ENCODE measurements at regions not wholly inside any gene's neighbourhood (a gene's known extent, or its start where the extent isn't known, plus 50 kb on each side); places are given as distances from the start of the nearest gene placed in this dataset.
"Not testable (repeated sequence)": the region's sequence is repeated elsewhere in the genome, so short reads cannot be mapped to it uniquely, and the experiment has no call there.

DNA sequence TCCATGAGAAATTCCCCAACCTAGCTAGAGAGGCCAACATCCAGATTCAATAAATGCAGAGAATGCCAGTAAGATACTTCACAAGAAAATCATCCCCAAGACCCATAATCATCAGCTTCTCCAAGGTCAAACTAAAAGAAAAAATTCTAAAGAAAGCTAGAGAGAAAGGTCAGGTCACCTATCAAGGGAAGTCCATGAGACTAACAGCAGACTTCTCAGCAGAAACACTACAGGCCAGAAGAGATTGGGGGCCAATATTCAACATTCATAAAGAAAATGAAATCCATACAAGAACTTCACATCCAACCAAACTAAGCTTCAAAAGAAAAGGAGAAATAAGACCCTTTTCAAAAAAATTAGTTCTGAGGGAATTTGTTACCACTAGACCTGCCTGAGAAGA is 118.8 kb upstream of the ANXA10 start:
- no peak for FAIRE-seq
- no peak for DNase-seq (ENCODE audit: insufficient read length, low spot score)
- TF ChIP-seq PAX5 (IDR thresholded peaks at IDR 0.05; ENCODE audit: insufficient read depth, low read length, severe bottlenecking) = no peak
- no peak for TF ChIP-seq POLR2A (IDR thresholded peaks at IDR 0.05; ENCODE audit: low read depth, low read length)
- TF ChIP-seq POLR2AphosphoS5 (IDR thresholded peaks at IDR 0.05; ENCODE audit: low read depth, low read length) = no peak
- TF ChIP-seq POU2F2 (IDR thresholded peaks at IDR 0.05; ENCODE audit: low read depth, low read length) = no peak
- TF ChIP-seq SPI1 (IDR thresholded peaks at IDR 0.05; ENCODE audit: low read depth, low read length) = no peak
- no peak for TF ChIP-seq TAF1 (IDR thresholded peaks at IDR 0.05; ENCODE audit: low read depth, low read length)

DNA sequence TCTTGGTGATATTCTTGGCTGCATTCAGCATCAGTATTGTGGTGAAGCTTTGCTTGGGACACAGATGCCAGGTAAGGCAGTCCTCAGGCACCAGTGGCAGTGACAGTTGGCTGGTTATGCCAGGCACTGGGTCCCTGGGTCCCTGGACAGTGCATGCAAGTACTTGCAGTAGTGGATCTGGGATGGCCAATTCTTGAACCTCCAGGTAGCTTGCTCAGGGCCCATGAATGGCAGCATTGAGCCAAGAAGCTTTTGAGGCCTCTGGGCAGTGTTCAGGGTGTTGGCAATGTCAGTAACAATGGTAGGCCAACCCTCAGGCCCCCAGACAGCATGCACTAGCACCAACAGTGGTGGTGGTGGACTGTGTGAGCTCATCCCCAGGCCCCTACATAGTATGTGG is 106.8 kb upstream of the ANXA10 start:
- FAIRE-seq (no peak), DNase-seq (ENCODE audit: insufficient read length, low spot score) (no peak)
- TF ChIP-seq POU2F2 (IDR thresholded peaks at IDR 0.05; ENCODE audit: low read depth, low read length) (no peak), POLR2A (IDR thresholded peaks at IDR 0.05; ENCODE audit: low read depth, low read length) (no peak), PAX5 (IDR thresholded peaks at IDR 0.05; ENCODE audit: insufficient read depth, low read length, severe bottlenecking) (no peak), TAF1 (IDR thresholded peaks at IDR 0.05; ENCODE audit: low read depth, low read length) (no peak), SPI1 (IDR thresholded peaks at IDR 0.05; ENCODE audit: low read depth, low read length) (no peak), POLR2AphosphoS5 (IDR thresholded peaks at IDR 0.05; ENCODE audit: low read depth, low read length) (no peak)

DNA sequence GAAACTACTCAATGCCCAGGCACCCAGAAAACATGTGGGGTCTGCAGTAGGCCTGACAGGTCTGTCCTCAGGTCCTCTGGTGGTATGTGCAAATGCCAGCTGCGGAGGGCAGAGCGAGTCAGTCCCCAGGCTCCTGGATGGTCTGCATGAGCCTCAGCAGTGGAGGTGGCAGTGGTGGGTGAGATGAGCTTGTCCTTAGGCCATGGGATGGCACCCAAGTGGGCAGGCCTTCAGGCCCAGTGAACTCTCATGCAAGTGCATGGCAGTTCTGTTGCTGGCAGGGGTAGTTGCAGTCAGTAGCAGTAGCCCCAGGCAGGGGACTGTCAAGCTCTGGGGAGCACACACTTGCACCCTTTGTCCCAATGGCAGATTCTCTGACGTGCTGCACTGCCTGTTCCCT is 106.3 kb upstream of the ANXA10 start:
- FAIRE-seq (no peak), DNase-seq (ENCODE audit: insufficient read length, low spot score) (no peak)
- TF ChIP-seq POLR2A (IDR thresholded peaks at IDR 0.05; ENCODE audit: low read depth, low read length) (no peak), SPI1 (IDR thresholded peaks at IDR 0.05; ENCODE audit: low read depth, low read length) (no peak), PAX5 (IDR thresholded peaks at IDR 0.05; ENCODE audit: insufficient read depth, low read length, severe bottlenecking) (no peak), POLR2AphosphoS5 (IDR thresholded peaks at IDR 0.05; ENCODE audit: low read depth, low read length) (no peak), TAF1 (IDR thresholded peaks at IDR 0.05; ENCODE audit: low read depth, low read length) (no peak), POU2F2 (IDR thresholded peaks at IDR 0.05; ENCODE audit: low read depth, low read length) (no peak)

DNA sequence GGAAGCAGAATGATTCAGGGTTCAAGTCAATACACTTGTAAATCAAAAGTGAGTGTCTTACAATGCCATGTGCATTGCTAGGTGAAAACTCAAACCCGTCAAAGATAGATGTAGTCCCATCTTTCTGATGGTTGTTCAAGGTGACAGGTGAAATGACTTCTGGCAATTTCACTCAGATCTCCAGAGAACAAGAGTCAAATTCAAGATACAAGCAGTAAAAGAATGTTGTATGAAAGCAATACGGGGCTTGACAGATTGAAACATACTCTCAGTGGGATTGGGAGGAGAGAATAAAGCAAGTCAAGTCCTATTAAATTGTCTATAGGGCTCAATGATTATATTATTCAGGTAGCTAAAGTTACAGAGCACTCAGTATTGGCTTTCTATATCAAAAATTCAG is 105.1 kb upstream of the ANXA10 start:
- FAIRE-seq (no peak), DNase-seq (ENCODE audit: insufficient read length, low spot score) (no peak)
- TF ChIP-seq PAX5 (IDR thresholded peaks at IDR 0.05; ENCODE audit: insufficient read depth, low read length, severe bottlenecking) = no peak
- TF ChIP-seq SPI1 (IDR thresholded peaks at IDR 0.05; ENCODE audit: low read depth, low read length) = no peak
- no peak for TF ChIP-seq POU2F2 (IDR thresholded peaks at IDR 0.05; ENCODE audit: low read depth, low read length)
- TF ChIP-seq POLR2AphosphoS5 (IDR thresholded peaks at IDR 0.05; ENCODE audit: low read depth, low read length) = no peak
- no peak for TF ChIP-seq POLR2A (IDR thresholded peaks at IDR 0.05; ENCODE audit: low read depth, low read length)
- no peak for TF ChIP-seq TAF1 (IDR thresholded peaks at IDR 0.05; ENCODE audit: low read depth, low read length)

DNA sequence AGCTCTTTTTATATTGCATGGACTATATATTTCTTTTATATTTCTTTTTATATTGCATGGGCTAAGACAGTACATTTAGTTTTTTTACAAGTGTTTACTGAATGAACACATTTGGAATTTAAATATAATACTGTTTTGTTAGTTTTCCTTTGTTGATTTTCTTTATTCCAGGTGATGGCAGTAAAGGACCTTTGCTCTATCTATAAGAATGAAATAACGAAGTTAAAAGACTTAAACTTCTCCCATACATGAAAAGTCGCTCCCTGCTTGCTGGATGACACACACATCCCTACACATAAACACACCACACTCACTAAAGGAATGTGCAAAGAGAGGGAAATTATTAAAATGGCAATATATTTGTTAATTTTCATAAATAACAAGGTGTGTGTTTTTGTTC is 102.5 kb upstream of the ANXA10 start:
- FAIRE-seq (no peak), DNase-seq (ENCODE audit: insufficient read length, low spot score) (no peak)
- TF ChIP-seq POLR2AphosphoS5 (IDR thresholded peaks at IDR 0.05; ENCODE audit: low read depth, low read length) (no peak), SPI1 (IDR thresholded peaks at IDR 0.05; ENCODE audit: low read depth, low read length) (no peak), POU2F2 (IDR thresholded peaks at IDR 0.05; ENCODE audit: low read depth, low read length) (no peak), TAF1 (IDR thresholded peaks at IDR 0.05; ENCODE audit: low read depth, low read length) (no peak), POLR2A (IDR thresholded peaks at IDR 0.05; ENCODE audit: low read depth, low read length) (no peak), PAX5 (IDR thresholded peaks at IDR 0.05; ENCODE audit: insufficient read depth, low read length, severe bottlenecking) (no peak)

DNA sequence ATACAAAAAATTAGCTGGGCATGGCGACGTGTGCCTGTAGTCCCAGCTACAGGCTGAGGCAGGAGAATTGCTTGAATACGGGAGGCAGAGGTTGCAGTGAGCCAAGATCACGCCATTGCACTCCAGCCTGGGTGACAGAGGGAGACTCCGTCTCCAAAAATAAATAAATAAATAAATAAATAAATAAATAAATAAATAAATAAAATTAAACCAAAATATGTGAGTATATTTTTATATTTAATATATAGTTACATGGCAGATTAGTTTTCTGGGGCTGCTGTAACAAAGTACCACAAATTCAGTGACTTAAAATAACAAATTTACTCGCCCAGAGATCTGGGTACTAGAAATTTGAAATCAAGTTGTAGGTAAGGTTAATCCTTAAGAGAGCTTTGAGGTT is 84.2 kb upstream of the ANXA10 start:
- not testable (repeated sequence) for DNase-seq (ENCODE audit: insufficient read length, low spot score); FAIRE-seq

DNA sequence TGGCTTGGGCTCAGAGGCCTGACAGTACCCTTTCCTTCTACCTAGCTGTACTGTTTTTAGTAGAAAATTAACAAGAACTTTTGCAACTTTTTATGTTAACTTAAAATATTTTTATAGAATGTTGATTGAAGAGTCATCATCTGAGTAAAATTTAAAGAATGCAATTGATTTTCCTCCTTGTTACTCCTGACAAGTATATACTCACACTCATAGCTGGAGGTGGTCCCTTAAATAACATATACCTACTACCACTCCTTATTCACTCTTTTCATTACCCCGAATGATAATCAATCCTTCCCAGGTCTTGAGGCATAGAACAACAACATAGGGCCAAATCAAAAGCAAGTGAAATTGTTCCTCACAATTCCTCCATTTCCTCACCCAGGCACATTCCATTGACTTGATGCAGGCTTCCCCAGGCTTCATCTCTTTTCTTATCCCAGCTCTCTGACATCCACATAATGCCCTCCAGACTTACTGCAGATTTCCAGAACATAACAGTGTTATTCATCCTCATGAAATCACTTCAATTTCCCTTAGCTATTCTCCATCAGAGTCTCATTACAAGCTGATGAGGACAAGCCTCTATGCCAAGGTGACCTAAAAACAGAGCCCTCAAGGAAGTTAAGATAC is 73.2 kb upstream of the ANXA10 start:
- no peak for FAIRE-seq
- TF ChIP-seq PAX5 (IDR thresholded peaks at IDR 0.05; ENCODE audit: insufficient read depth, low read length, severe bottlenecking) (no peak), SPI1 (IDR thresholded peaks at IDR 0.05; ENCODE audit: low read depth, low read length) (no peak), TAF1 (IDR thresholded peaks at IDR 0.05; ENCODE audit: low read depth, low read length) (no peak), POU2F2 (IDR thresholded peaks at IDR 0.05; ENCODE audit: low read depth, low read length) (no peak), POLR2A (IDR thresholded peaks at IDR 0.05; ENCODE audit: low read depth, low read length) (no peak), POLR2AphosphoS5 (IDR thresholded peaks at IDR 0.05; ENCODE audit: low read depth, low read length) (no peak)
- no peak for DNase-seq (ENCODE audit: insufficient read length, low spot score)

DNA sequence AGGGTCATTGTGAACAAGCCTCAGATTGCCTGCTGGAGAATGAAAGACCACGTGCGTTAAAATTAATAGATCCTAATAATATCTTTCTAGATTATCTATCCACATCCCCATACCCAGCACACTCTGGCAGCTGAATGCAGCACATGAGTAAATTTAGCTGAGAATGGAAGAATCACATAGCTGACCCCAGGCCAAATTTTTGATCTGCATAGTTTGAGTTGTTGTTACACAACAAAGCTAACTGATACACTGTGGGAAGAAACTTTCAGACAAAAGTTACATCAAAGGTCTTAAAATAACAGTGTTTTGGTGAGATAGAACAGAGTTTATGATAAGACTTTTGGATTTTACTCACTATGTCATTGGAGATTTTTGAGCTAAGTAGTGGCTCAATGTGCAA is 72.4 kb upstream of the ANXA10 start:
- no peak for DNase-seq (ENCODE audit: insufficient read length, low spot score)
- no peak for FAIRE-seq
- no peak for TF ChIP-seq POLR2A (IDR thresholded peaks at IDR 0.05; ENCODE audit: low read depth, low read length)
- no peak for TF ChIP-seq POU2F2 (IDR thresholded peaks at IDR 0.05; ENCODE audit: low read depth, low read length)
- TF ChIP-seq PAX5 (IDR thresholded peaks at IDR 0.05; ENCODE audit: insufficient read depth, low read length, severe bottlenecking) = no peak
- no peak for TF ChIP-seq POLR2AphosphoS5 (IDR thresholded peaks at IDR 0.05; ENCODE audit: low read depth, low read length)
- no peak for TF ChIP-seq SPI1 (IDR thresholded peaks at IDR 0.05; ENCODE audit: low read depth, low read length)
- TF ChIP-seq TAF1 (IDR thresholded peaks at IDR 0.05; ENCODE audit: low read depth, low read length) = no peak

DNA sequence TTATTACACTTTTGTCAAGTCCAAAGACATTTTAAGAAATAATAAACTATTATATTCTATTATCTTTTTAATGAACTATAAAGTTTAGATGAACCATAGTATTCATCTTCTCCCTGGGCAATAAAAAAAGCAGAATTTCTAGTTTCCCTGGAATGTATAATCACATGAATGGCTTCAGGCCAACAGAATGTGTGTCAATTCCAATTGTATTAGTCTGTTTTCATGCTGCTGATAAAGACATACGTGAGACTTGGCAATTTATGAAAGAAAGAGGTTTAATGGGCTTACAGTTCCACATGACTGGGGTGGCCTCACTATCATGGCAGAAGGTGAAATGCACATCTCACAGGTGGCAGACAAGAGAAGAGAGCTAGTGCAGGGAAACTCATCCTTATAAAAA is 70.7 kb upstream of the ANXA10 start:
- FAIRE-seq = no peak
- TF ChIP-seq TAF1 (IDR thresholded peaks at IDR 0.05; ENCODE audit: low read depth, low read length) (no peak), SPI1 (IDR thresholded peaks at IDR 0.05; ENCODE audit: low read depth, low read length) (no peak)
- no peak for DNase-seq (ENCODE audit: insufficient read length, low spot score)

DNA sequence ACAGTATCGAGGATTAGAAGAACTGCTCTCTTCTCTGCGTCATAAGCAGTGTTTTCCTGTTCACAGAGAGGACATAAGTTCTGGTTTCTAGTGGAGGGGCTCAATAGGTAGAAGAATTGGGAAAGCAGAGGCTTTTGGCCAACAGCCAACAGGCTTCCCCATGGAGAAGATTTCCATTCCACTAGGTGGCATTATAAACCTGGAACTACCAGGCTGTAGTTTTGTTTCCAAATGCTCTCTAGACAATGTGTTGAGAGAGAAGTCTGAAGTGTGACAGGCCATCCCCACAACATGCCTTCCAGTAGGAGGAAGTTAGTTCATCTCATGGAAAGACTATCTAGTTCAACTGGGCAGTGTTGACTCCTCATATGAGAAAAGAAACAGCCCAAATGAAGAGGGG is 63.8 kb upstream of the ANXA10 start:
- FAIRE-seq = no peak
- TF ChIP-seq PAX5 (IDR thresholded peaks at IDR 0.05; ENCODE audit: insufficient read depth, low read length, severe bottlenecking) (no peak), SPI1 (IDR thresholded peaks at IDR 0.05; ENCODE audit: low read depth, low read length) (no peak), POU2F2 (IDR thresholded peaks at IDR 0.05; ENCODE audit: low read depth, low read length) (no peak), POLR2A (IDR thresholded peaks at IDR 0.05; ENCODE audit: low read depth, low read length) (no peak), POLR2AphosphoS5 (IDR thresholded peaks at IDR 0.05; ENCODE audit: low read depth, low read length) (no peak), TAF1 (IDR thresholded peaks at IDR 0.05; ENCODE audit: low read depth, low read length) (no peak)
- no peak for DNase-seq (ENCODE audit: insufficient read length, low spot score)

Measured in GM12891 (cell line).